H9 (cell line): ENCODE measurements at regions not wholly inside any gene's neighbourhood (a gene's known extent, or its start where the extent isn't known, plus 50 kb on each side); places are given as distances from the start of the nearest gene placed in this dataset.

Source experiments
- DNase-seq: peaks from one replicate; pipeline ENCODE4 v3.0.0-alpha.2; 2017
- H2AFZ ChIP-seq: one replicate; pipeline ENCODE4 v1.6.1; 2013; ENCODE audit warnings: mild to moderate bottlenecking, low read length, control low read depth, moderate library complexity
- H2AK5ac ChIP-seq: 2 replicates; pipeline ENCODE4 v1.6.1; 2013; ENCODE audit warnings: low read length, control low read depth, mixed read lengths; ENCODE audit not compliant: insufficient read length
- H2BK120ac ChIP-seq: one replicate; pipeline ENCODE4 v1.6.1; 2013; ENCODE audit warnings: low read depth, mild to moderate bottlenecking, low read length, control low read depth, inconsistent platforms; ENCODE audit not compliant: poor library complexity, severe bottlenecking
- H2BK12ac ChIP-seq: 2 replicates; pipeline ENCODE4 v1.6.1; 2013; ENCODE audit warnings: low read length, control low read depth, mixed read lengths, low read depth; ENCODE audit not compliant: insufficient read length
- H2BK15ac ChIP-seq: 2 replicates; pipeline ENCODE4 v1.6.1; 2013; ENCODE audit warnings: low read depth, low read length, control low read depth
- H2BK20ac ChIP-seq: one replicate; pipeline ENCODE4 v1.6.1; 2013; ENCODE audit warnings: low read depth, mild to moderate bottlenecking, low read length, control low read depth, inconsistent platforms; ENCODE audit not compliant: poor library complexity, severe bottlenecking
- H2BK5ac ChIP-seq: 2 replicates; pipeline ENCODE4 v1.6.1; 2013; ENCODE audit warnings: low read length, control low read depth, mixed read lengths; ENCODE audit not compliant: insufficient read length
- H3K14ac ChIP-seq: 2 replicates; pipeline ENCODE4 v1.6.1; 2013; ENCODE audit warnings: low read length, control low read depth; ENCODE audit not compliant: insufficient read depth
- H3K18ac ChIP-seq: 2 replicates; pipeline ENCODE4 v1.6.1; 2013; ENCODE audit warnings: low read depth, mild to moderate bottlenecking, mixed read lengths, low read length, control low read depth; ENCODE audit not compliant: insufficient read length
- H3K23ac ChIP-seq: 2 replicates; pipeline ENCODE4 v1.6.1; 2013; ENCODE audit warnings: low read length, control low read depth, mixed read lengths, low read depth; ENCODE audit not compliant: insufficient read length
- H3K23me2 ChIP-seq: 2 replicates; pipeline ENCODE4 v1.6.1; 2013; ENCODE audit warnings: low read depth, mild to moderate bottlenecking, mixed read lengths, low read length, control low read depth; ENCODE audit not compliant: insufficient read length, poor library complexity, severe bottlenecking
- H3K27ac ChIP-seq: 2 replicates; pipeline ENCODE4 v1.5.1; 2013; ENCODE audit warnings: low read length, control low read depth, mixed read lengths, low read depth; ENCODE audit not compliant: insufficient read length
- H3K27me3 ChIP-seq: 2 replicates; pipeline ENCODE4 v1.6.1; 2013; ENCODE audit warnings: low read length, control low read depth, inconsistent platforms; ENCODE audit not compliant: insufficient read depth
- H3K4ac ChIP-seq: 2 replicates; pipeline ENCODE4 v1.6.1; 2013; ENCODE audit warnings: low read depth, mild to moderate bottlenecking, control low read depth, inconsistent platforms, low read length, moderate library complexity
- H3K4me1 ChIP-seq: 2 replicates; pipeline ENCODE4 v1.6.1; 2013; ENCODE audit warnings: low read length, control low read depth, inconsistent platforms; ENCODE audit not compliant: insufficient read depth
- H3K4me2 ChIP-seq: 2 replicates; pipeline ENCODE4 v1.6.1; 2013; ENCODE audit warnings: low read length, control low read depth, mixed read lengths; ENCODE audit not compliant: insufficient read length, insufficient read depth
- H3K56ac ChIP-seq: 2 replicates; pipeline ENCODE4 v1.6.1; 2013; ENCODE audit warnings: low read depth, mild to moderate bottlenecking, mixed read lengths, low read length, control low read depth; ENCODE audit not compliant: insufficient read length
- H3K79me1 ChIP-seq: 2 replicates; pipeline ENCODE4 v1.6.1; 2013; ENCODE audit warnings: low read depth, mild to moderate bottlenecking, moderate library complexity, low read length, control low read depth, inconsistent platforms; ENCODE audit not compliant: insufficient read depth, poor library complexity, severe bottlenecking
- H3K79me2 ChIP-seq: 2 replicates; pipeline ENCODE4 v1.6.1; 2013; ENCODE audit warnings: low read length, control low read depth, inconsistent platforms; ENCODE audit not compliant: insufficient read depth
- H3K9ac ChIP-seq: 2 replicates; pipeline ENCODE4 v1.6.1; 2013; ENCODE audit warnings: low read length, control low read depth, mixed read lengths; ENCODE audit not compliant: insufficient read length; ENCODE audit errors: extremely low read depth
- H3K9me3 ChIP-seq: one replicate; pipeline ENCODE4 v1.6.1; 2013; ENCODE audit warnings: low read depth, low read length, inconsistent platforms; ENCODE audit not compliant: control insufficient read depth
- H3T11ph ChIP-seq: one replicate; pipeline ENCODE4 v1.6.1; 2013; ENCODE audit warnings: mild to moderate bottlenecking, low read length, control low read depth, inconsistent platforms
- H4K20me1 ChIP-seq: one replicate; pipeline ENCODE4 v1.6.1; 2013; ENCODE audit not compliant: control insufficient read depth, insufficient read length, insufficient read depth
- H4K5ac ChIP-seq: 2 replicates; pipeline ENCODE4 v1.6.1; 2013; ENCODE audit warnings: low read depth, mild to moderate bottlenecking, mixed read lengths, low read length, control low read depth; ENCODE audit not compliant: insufficient read length
- H4K8ac ChIP-seq: replicated peaks from 2 replicates; pipeline ENCODE4 v1.6.1; 2013; ENCODE audit warnings: low read length, control low read depth, mixed read lengths, low read depth; ENCODE audit not compliant: insufficient read length
- H4K91ac ChIP-seq: 2 replicates; pipeline ENCODE4 v1.6.1; 2013; ENCODE audit warnings: low read depth, mild to moderate bottlenecking, moderate library complexity, mixed read lengths, low read length, control low read depth; ENCODE audit not compliant: insufficient read length
- H3K27ac Mint-ChIP-seq, 3 experiments: 2 replicates in 2 of 3; 3 replicates in 1 of 3; pipeline ENCODE4 v1.8.0; 2020 to 2021; ENCODE audit warnings: mixed read lengths in 3 of 3, mild to moderate bottlenecking in 1 of 3, moderate library complexity in 1 of 3
- H3K27me3 Mint-ChIP-seq: 2 replicates; pipeline ENCODE4 v1.8.0; 2021; ENCODE audit warnings: low read depth, mild to moderate bottlenecking, moderate library complexity, mixed read lengths
- H3K36me3 Mint-ChIP-seq, 3 experiments: 2 replicates in 2 of 3; 3 replicates in 1 of 3; pipeline ENCODE4 v1.8.0; 2020 to 2021; ENCODE audit warnings: low read depth in 3 of 3, mixed read lengths in 3 of 3; ENCODE audit not compliant: insufficient read depth in 1 of 3
- H3K4me1 Mint-ChIP-seq, 2 experiments: 2 replicates each; pipeline ENCODE4 v1.8.0; 2020; ENCODE audit warnings: mixed read lengths in 2 of 2
- H3K4me3 Mint-ChIP-seq, 2 experiments: 2 replicates in 1 of 2; 3 replicates in 1 of 2; pipeline ENCODE4 v1.8.0; 2020 to 2021; ENCODE audit warnings: mild to moderate bottlenecking in 2 of 2, mixed read lengths in 2 of 2, moderate library complexity in 1 of 2
- H3K9me3 Mint-ChIP-seq, 2 experiments: 2 replicates in 1 of 2; 3 replicates in 1 of 2; pipeline ENCODE4 v1.8.0; 2020; ENCODE audit warnings: mild to moderate bottlenecking in 2 of 2, mixed read lengths in 2 of 2, moderate library complexity in 1 of 2
- CTCF ChIP-seq: fragments of 200-600 bp; sonication (generic); conservative IDR thresholded peaks from 3 replicates; pipeline ENCODE4 v1.8.0; 2021; ENCODE audit warnings: antibody characterized with exemption, mild to moderate bottlenecking
- whole genome bisulfite sequencing: extraction: QIAGEN DNeasy Blood & Tissue Kit; methylation state at CpG from one replicate; pipeline ENCODE4 v1.1.7; 2013; ENCODE audit warnings: missing lambda C conversion rate, low lambda C conversion rate, mixed read lengths; ENCODE audit not compliant: insufficient read length; ENCODE audit errors: extremely low coverage; 5-methylcytosine and 5-hydroxymethylcytosine counted together

DNA sequence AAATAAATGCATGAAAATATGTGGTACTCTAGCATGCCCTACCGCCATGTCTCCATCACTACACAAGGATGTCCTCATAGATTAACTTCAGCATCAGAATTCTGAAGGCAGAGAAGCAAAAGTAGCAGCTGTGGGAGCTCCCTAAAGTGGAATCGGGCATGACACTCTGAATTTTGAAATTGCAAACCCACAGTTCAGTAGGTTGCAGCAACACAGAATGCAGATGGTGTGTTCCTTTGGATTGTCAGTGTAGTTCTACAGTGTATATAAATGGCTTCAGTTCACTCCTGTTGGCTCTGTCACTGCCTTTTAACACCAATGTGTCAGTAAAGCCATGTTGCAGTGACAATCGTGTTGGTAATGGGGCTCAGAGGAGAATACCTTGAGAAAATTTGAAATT is 973.6 kb upstream of the WWC1 start:
- H2BK120ac ChIP-seq, result no peak overlapping the region
- no peak overlapping the region for H3K14ac ChIP-seq
- peaks cover 0 to 12% (median 2%) of the 10 kb centered on the region in 3 experiments; a peak in 2 of 7 replicates for H3K36me3 Mint-ChIP-seq
- no peak overlapping the region for H2AK5ac ChIP-seq
- TF ChIP-seq CTCF, result no peak
- no peak overlapping the region for H3K4me3 Mint-ChIP-seq
- H4K20me1 ChIP-seq, result no peaks in the 10 kb centered on the region
- H3K9me3 Mint-ChIP-seq, result peaks cover 0 to 9% of the 10 kb centered on the region in 2 experiments; a peak in 1 of 5 replicates
- H4K91ac ChIP-seq, result no peak overlapping the region
- WGBS, result no CpG with 5 or more reads among the region's 3 CpGs
- H2BK20ac ChIP-seq, result no peak overlapping the region
- H3K4me1 Mint-ChIP-seq, result peaks cover 19 to 31% of the 10 kb centered on the region in 2 experiments
- no peak overlapping the region for H2BK15ac ChIP-seq
- no peak overlapping the region for H2BK5ac ChIP-seq
- no peak overlapping the region for H3K9ac ChIP-seq
- H3K4me2 ChIP-seq, result no peak overlapping the region
- H2AFZ ChIP-seq, result no peak overlapping the region
- H3K56ac ChIP-seq, result no peak overlapping the region
- no peaks in the 10 kb centered on the region for H3K27me3 Mint-ChIP-seq
- H4K5ac ChIP-seq, result no peak overlapping the region
- H4K8ac ChIP-seq, result no peak overlapping the region
- H3K23me2 ChIP-seq, result no peaks in the 10 kb centered on the region
- H2BK12ac ChIP-seq, result no peak overlapping the region
- H3K4ac ChIP-seq, result no peak overlapping the region
- H3K27ac ChIP-seq, result no peak overlapping the region
- H3K27ac Mint-ChIP-seq, result no peak overlapping the region
- no peak overlapping the region for H3T11ph ChIP-seq
- no peak overlapping the region for H3K18ac ChIP-seq
- no peak for DNase-seq
- H3K79me1 ChIP-seq, result no peaks in the 10 kb centered on the region
- no peaks in the 10 kb centered on the region for H3K27me3 ChIP-seq
- H3K23ac ChIP-seq, result no peak overlapping the region
- peaks cover 6% of the 10 kb centered on the region; the same call in 1 of the 2 replicates for H3K4me1 ChIP-seq
- no peaks in the 10 kb centered on the region for H3K79me2 ChIP-seq
- H3K9me3 ChIP-seq, result no peaks in the 10 kb centered on the region
